ENCODE measurements at regions not wholly inside any gene's neighbourhood (a gene's known extent, or its start where the extent isn't known, plus 50 kb on each side); places are given as distances from the start of the nearest gene placed in this dataset.

DNA sequence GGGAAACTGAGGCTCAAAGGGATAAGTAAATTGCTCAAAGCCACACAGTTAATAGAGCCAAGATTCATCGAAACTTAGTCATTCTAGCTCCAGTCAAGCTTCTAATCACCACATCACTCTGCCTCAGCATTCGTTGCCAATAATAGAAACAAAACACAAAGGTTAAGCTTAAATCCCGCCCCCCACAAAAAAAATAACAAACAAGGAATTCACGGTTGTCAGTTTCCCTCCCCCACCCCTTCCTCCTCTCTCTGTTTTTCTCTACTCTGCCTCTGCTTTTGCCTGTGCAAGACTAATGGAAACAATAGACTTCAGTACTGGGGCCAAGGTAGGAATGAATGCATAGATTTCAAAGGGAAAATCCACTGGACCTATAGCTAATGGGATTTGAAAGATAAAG lies 70.7 kb upstream of the ZNF644 start:
- DNase-seq, result no peak

DNA sequence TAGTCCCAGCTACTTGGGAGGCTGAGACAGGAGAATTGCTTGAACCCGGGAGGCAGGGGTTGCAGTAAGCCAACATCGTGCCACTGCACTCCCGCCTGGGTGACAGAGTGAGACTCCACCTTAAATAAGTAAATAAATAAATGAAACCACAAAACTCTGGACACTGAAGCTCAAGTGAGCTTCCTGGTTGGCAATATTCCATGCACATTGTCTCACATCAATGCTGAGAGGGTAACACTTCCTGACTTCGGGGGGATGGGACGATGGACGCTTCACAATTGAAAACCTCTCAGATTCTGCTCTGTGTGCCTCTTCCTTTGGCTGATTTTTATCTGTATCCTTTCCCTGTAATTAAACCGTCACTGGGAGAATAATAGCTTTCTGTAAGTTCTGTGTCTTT lies 70.0 kb upstream of the ZNF644 start:
- no peak for DNase-seq

DNA sequence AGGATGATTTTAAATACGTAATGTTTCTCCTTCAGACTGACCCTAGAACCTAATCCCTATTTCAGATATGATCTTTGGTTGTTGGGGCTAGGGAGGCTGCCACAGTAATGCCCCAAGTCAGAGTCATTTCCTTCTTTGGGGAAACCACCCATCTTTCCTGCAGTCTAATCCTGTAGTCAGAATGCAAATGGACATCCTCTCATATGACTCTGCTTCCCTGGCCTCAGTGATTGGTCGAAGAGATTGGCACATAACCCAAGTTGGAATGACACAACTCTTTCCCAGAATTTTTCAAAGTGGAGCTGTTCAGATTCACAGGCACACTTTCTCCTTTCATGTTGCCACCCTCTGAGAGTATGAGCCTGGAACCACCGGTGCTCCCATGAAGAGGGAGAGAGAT lies 58.8 kb upstream of the ZNF644 start:
- no peak for DNase-seq

DNA sequence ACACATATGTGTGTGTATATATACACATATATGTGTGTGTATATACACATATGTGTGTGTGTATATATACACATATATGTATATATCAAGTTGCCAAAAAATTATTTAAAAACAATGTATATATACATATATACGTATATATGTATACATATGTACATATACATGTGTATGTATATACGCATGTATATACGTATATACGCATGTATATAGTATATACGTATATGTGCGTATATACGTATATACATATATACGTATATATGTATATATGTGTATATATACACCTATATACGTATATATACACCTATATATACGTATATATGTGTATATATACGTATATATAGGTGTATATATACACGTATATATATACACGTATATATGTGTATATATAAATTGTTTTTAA lies 57.0 kb upstream of the ZNF644 start:
- DNase-seq, result no peak

DNA sequence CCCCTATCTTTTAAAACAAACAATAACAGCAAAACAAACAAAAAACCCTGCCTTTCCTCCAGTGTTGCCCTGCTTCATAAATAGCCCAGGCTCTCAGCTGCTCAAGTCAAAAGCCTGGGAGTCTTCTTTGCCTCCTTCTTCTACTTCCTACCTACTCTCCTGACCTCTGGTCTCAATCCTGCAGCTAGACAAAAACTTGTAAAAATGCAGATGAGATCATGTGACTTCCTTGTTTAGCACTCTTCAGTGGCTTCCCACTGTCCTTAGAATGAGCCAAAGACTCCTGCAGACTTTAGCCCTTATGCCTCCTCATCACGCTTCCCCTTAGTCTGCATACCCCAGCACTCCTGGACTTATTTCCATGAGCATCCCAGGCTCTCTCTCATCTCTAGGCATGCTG lies 55.0 kb upstream of the ZNF644 start:
- no peak for DNase-seq

DNA sequence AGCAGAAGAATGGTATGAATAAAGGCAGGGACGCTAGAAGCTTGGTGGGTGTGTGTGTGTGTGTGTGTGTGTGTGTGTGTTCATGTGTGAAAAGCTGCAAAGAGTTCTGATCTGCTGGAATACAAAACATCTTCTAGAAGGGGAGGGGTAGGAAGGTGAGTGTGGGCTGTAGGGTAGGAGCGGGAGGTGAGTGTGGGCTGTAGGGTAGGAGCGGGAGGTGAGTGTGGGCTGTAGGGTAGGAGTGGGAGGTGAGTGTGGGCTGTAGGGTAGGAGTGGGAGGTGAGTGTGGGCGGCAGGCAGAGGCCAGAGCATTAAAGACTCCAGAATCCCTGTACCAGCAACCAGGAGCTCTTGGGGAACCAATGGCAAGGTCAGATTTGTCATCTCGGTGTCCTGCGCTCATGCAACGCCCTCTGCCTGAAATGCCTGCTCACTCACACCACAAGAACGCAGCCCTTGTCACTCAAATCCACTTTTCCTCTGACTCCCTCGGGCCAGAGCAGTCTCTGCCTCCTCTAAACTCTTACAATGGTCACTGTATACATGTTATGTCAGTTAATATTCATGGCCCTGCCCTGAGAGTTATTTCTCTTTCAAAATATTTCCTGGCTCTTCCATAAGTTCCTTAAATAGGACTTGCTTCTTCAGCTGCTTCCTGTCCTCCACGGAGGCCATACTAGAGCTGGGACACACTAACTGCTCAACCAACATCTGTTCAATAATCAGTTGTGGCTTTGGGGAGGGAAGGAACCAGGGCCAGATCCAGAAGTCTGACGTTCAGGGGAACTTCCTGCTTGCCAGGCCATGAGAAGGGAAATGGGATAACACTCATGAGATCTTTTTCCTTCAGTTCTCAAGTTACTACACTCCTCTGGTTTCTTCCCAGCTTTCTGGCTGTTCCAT lies 53.6 kb upstream of the ZNF644 start:
- no peak for DNase-seq

DNA sequence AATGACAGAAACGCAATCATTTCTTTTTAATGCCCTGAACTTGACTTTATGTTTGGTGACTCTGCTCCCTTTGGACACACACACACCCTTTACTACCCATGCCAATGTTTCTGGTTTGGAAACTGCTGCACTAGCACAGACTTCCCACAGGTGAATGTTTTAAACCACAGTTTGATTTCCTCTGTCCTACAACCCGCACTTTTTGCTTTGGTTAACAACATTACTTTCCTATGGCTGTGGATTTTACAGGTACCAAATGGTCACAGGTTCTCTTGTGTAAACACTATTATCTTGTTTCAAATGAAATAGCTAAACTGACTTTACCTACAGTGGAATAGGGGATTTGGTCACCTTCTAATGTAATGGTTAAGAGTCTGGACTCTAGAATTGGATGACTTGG lies 51.5 kb upstream of the ZNF644 start:
- DNase-seq, result no peak

DNA sequence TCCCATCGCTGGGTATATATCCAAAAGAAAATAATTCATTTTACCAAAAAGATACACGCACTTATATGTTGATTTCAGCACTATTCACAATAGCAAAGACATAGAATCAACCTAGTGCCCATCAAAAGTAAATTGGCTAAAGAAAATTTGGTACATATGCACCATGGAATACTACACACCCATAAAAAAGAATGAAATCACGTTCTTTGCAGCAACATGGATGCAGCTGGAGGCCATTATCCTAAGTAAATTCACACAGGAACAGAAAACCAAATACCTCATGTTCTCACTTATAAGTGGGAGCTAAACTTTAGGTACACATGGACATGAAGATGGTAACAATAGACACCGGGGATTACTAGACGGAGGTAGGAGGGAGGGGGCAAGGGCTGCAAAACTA lies 50.0 kb upstream of the ZNF644 start:
- no peak for DNase-seq
